ENCODE measurements at regions not wholly inside any gene's neighbourhood (a gene's known extent, or its start where the extent isn't known, plus 50 kb on each side); places are given as distances from the start of the nearest gene placed in this dataset.

DNA sequence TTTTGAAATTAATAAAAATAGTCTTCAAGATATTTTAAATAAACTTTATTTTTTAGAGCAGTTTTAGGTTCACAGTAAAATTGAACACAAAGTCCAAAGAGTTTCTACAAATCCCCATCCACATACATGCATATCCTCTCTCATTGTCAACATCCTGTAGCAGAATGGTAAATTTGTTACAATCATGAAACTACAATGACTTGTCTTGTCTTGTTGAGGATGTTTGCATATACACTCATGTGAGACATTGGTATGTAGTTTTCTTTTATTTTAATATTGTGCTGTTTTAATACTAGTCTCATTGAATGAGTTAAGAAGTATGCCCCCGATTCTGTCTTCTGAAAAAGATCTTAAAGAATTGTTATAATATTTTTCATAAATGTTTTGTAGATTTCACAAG lies 447.0 kb upstream of the EDIL3 start:
- Histone ChIP-seq H3K9me3 (ENCODE audit: insufficient read depth in 2 of 2, low read depth in 1 of 2, low read length in 1 of 2) (peaks cover 10 to 13% of the 10 kb centered on the region in 2 experiments), H3K79me2 (ENCODE audit: control insufficient read depth in 1 of 2, insufficient read depth in 2 of 2, low read length in 2 of 2) (no peaks in the 10 kb centered on the region), H2BK120ac (replicated peaks; ENCODE audit: low read depth, low read length) (no peak overlapping the region), H3K14ac (ENCODE audit: insufficient read length) (no peak overlapping the region), H3K9ac (replicated peaks in 1 of 4; ENCODE audit: extremely low read depth in 1 of 4, low read depth in 3 of 4, low read length in 3 of 4) (no peak overlapping the region), H3K4me1 (replicated peaks in 1 of 4; ENCODE audit: control insufficient read depth in 3 of 4, insufficient read depth in 4 of 4, low read length in 3 of 4) (no peaks in the 10 kb centered on the region), H4K20me1 (replicated peaks in 1 of 2; ENCODE audit: control insufficient read depth in 1 of 2, insufficient read depth in 2 of 2, low read length in 2 of 2) (no peaks in the 10 kb centered on the region), H3K4me3 (ENCODE audit: extremely low read depth in 1 of 4, insufficient read depth in 2 of 4, low read depth in 3 of 4, low read length in 4 of 4) (no peak overlapping the region), H3K79me1 (ENCODE audit: low read depth, low read length) (no peaks in the 10 kb centered on the region), H4K5ac (ENCODE audit: insufficient read length, low read depth, low read length) (no peak overlapping the region), H3K56ac (replicated peaks; ENCODE audit: insufficient read length, low read depth, low read length) (no peak overlapping the region), H2BK5ac (ENCODE audit: low read depth, low read length) (no peak overlapping the region), H3K18ac (ENCODE audit: extremely low read depth, low read length) (no peak overlapping the region), H3K4ac (replicated peaks; ENCODE audit: insufficient read length, low read depth, low read length) (no peak overlapping the region), H4K91ac (replicated peaks; ENCODE audit: insufficient read length, low read length) (no peak overlapping the region), H3K23me2 (ENCODE audit: low read depth, low read length) (no peaks in the 10 kb centered on the region), H3K27ac (ENCODE audit: low read depth, low read length) (no peak overlapping the region), H2BK12ac (ENCODE audit: low read depth, low read length) (no peak overlapping the region), H2AFZ (ENCODE audit: low read length) (no peak overlapping the region), H3K36me3 (ENCODE audit: control insufficient read depth in 2 of 4, insufficient read depth in 4 of 4, low read length in 3 of 4) (peaks cover 0 to 6% (median 0%) of the 10 kb centered on the region in 4 experiments; a peak in 1 of 8 replicates), H3K23ac (ENCODE audit: insufficient read length) (no peak overlapping the region), H2AK5ac (ENCODE audit: low read depth, low read length) (no peak overlapping the region), H4K8ac (ENCODE audit: extremely low read depth, insufficient read depth, low read length) (no peak overlapping the region), H2BK20ac (ENCODE audit: low read length) (no peak overlapping the region), H3K27me3 (replicated peaks in 1 of 4; ENCODE audit: control insufficient read depth in 3 of 4, extremely low read depth in 1 of 4, insufficient read depth in 3 of 4, low read length in 3 of 4) (no peaks in the 10 kb centered on the region), H3K4me2 (ENCODE audit: insufficient read depth in 1 of 2, low read depth in 2 of 2, low read length in 2 of 2) (no peak overlapping the region), H2BK15ac (ENCODE audit: low read length) (no peak overlapping the region)
- no peak for TF ChIP-seq JUND (IDR thresholded peaks at IDR 0.05; ENCODE audit: low read length)
- no peak for TF ChIP-seq SP4 (IDR thresholded peaks at IDR 0.05; ENCODE audit: low read length)
- TF ChIP-seq ASH2L (IDR thresholded peaks at IDR 0.05; ENCODE audit: low read length): no peak
- TF ChIP-seq CHD1 (IDR thresholded peaks at IDR 0.05; ENCODE audit: low read depth, low read length): no peak
- no peak for TF ChIP-seq HDAC6 (IDR thresholded peaks at IDR 0.05; ENCODE audit: low read depth, low read length)
- no peak for TF ChIP-seq YY1 (IDR thresholded peaks at IDR 0.05; ENCODE audit: low read depth, low read length)
- TF ChIP-seq CHD2 (IDR thresholded peaks at IDR 0.05; ENCODE audit: low read length): no peak
- no peak for TF ChIP-seq NANOG (IDR thresholded peaks at IDR 0.05; ENCODE audit: insufficient read depth, low read depth, low read length, poor library complexity, severe bottlenecking)
- no peak for TF ChIP-seq RNF2 (IDR thresholded peaks at IDR 0.05; ENCODE audit: borderline replicate concordance, low read depth, low read length, missing control alignments, poor library complexity, severe bottlenecking)
- TF ChIP-seq RXRA (IDR thresholded peaks at IDR 0.05; ENCODE audit: insufficient read depth, low read depth, low read length): no peak
- no peak for TF ChIP-seq MAFK (IDR thresholded peaks at IDR 0.05; ENCODE audit: low read depth, low read length)
- no peak for TF ChIP-seq CREB1 (IDR thresholded peaks at IDR 0.05)
- TF ChIP-seq KDM1A (IDR thresholded peaks at IDR 0.05; ENCODE audit: borderline replicate concordance, low read length): no peak
- no peak for TF ChIP-seq TEAD4 (IDR thresholded peaks at IDR 0.05; ENCODE audit: low read depth, low read length)
- no peak for TF ChIP-seq ZNF274 (IDR thresholded peaks at IDR 0.05; ENCODE audit: borderline replicate concordance, extremely low read depth, low read length)
- no peak for TF ChIP-seq SIN3A (conservative IDR thresholded peaks at IDR 0.05 in 1 of 2, IDR thresholded peaks at IDR 0.05 in 1 of 2; ENCODE audit: low read depth in 1 of 2, low read length in 2 of 2)
- POLR2A ChIA-PET (ENCODE audit: partially characterized antibody): no interaction called here
- WGBS, 2 experiments (ENCODE audit: extremely low coverage in 1 of 2, insufficient coverage in 1 of 2, insufficient read length in 1 of 2, insufficient replicate concordance in 2 of 2, low coverage in 1 of 2, low lambda C conversion rate in 2 of 2, missing lambda C conversion rate in 1 of 2): 94% methylated on average over 1 of the region's 1 CpG; no CpG with 5 or more reads in 1 of the 2 experiments
- CTCF ChIA-PET (ENCODE audit: partially characterized antibody): no interaction called here
- DNase-seq (ENCODE audit: low read depth in 1 of 2, low spot score in 2 of 2): no peak
- FAIRE-seq: no peak

All from H1 (cell line).